ENCODE measurements at regions not wholly inside any gene's neighbourhood (a gene's known extent, or its start where the extent isn't known, plus 50 kb on each side); places are given as distances from the start of the nearest gene placed in this dataset.

DNA sequence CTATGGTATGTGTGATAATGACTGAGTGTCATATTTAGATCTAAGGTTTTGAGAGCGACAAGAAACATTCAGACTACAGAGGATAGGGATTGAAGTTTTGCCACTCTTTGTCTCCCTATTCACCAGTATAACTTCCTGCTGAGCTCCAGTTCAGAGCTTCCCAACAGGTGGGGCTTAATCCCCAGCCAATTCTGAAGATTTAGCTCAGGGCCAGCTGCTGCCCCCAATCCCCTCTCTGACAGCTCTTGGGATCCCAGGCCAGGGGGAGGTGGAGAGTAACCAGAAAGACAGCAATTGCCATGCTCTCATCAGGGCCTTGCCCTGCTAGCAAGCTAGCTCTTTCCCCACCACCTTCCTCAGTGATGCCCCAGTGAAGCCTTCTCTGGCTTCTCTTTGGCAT is 57.8 kb downstream of the TRIL start:
- TF ChIP-seq, protein P1, sequence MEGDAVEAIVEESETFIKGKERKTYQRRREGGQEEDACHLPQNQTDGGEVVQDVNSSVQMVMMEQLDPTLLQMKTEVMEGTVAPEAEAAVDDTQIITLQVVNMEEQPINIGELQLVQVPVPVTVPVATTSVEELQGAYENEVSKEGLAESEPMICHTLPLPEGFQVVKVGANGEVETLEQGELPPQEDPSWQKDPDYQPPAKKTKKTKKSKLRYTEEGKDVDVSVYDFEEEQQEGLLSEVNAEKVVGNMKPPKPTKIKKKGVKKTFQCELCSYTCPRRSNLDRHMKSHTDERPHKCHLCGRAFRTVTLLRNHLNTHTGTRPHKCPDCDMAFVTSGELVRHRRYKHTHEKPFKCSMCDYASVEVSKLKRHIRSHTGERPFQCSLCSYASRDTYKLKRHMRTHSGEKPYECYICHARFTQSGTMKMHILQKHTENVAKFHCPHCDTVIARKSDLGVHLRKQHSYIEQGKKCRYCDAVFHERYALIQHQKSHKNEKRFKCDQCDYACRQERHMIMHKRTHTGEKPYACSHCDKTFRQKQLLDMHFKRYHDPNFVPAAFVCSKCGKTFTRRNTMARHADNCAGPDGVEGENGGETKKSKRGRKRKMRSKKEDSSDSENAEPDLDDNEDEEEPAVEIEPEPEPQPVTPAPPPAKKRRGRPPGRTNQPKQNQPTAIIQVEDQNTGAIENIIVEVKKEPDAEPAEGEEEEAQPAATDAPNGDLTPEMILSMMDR (IDR thresholded peaks at IDR 0.05; ENCODE audit: poor library complexity): no peak
- no peak for TF ChIP-seq EZH2phosphoT487 (IDR thresholded peaks at IDR 0.05; ENCODE audit: low read depth, severe bottlenecking, unreplicated experiment)
- TF ChIP-seq EZH2 (IDR thresholded peaks at IDR 0.05; ENCODE audit: borderline replicate concordance): no peak

Data from hepatocyte (in vitro differentiated cells).